Effector memory CD8-positive, alpha-beta T cell (primary cell): ENCODE measurements at regions not wholly inside any gene's neighbourhood (a gene's known extent, or its start where the extent isn't known, plus 50 kb on each side); places are given as distances from the start of the nearest gene placed in this dataset.

ENCODE experiments used
- ATAC-seq: fragments of 150-1000 bp; cut with Tn5 transposase; replicated peaks from 2 replicates; pipeline ENCODE4 v1.10.0; 2021; ENCODE audit warnings: mild to moderate bottlenecking, moderate library complexity
- DNase-seq, 3 experiments: peaks; one replicate each; pipeline ENCODE4 v3.0.0; 2021
- H3K27ac Mint-ChIP-seq, 2 donors: one replicate each; pipeline ENCODE4 v1.8.0; 2022; ENCODE audit warnings: mild to moderate bottlenecking in 2 of 2, mixed read lengths in 2 of 2, moderate library complexity in 2 of 2
- H3K27me3 Mint-ChIP-seq, 2 donors: one replicate each; pipeline ENCODE4 v1.8.0; 2022; ENCODE audit warnings: mixed read lengths in 2 of 2
- H3K36me3 Mint-ChIP-seq: one replicate; pipeline ENCODE4 v1.8.0; 2022; ENCODE audit warnings: mild to moderate bottlenecking, moderate library complexity, mixed read lengths; ENCODE audit not compliant: insufficient read depth
- H3K4me1 Mint-ChIP-seq, 2 donors: one replicate each; pipeline ENCODE4 v1.8.0; 2022; ENCODE audit warnings: low read depth in 2 of 2, mixed read lengths in 2 of 2
- H3K4me3 Mint-ChIP-seq, 2 donors: one replicate each; pipeline ENCODE4 v1.8.0; 2022; ENCODE audit warnings: mild to moderate bottlenecking in 2 of 2, mixed read lengths in 2 of 2, moderate library complexity in 2 of 2
- H3K9me3 Mint-ChIP-seq, 2 donors: one replicate each; pipeline ENCODE4 v1.8.0; 2022; ENCODE audit warnings: mixed read lengths in 2 of 2

DNA sequence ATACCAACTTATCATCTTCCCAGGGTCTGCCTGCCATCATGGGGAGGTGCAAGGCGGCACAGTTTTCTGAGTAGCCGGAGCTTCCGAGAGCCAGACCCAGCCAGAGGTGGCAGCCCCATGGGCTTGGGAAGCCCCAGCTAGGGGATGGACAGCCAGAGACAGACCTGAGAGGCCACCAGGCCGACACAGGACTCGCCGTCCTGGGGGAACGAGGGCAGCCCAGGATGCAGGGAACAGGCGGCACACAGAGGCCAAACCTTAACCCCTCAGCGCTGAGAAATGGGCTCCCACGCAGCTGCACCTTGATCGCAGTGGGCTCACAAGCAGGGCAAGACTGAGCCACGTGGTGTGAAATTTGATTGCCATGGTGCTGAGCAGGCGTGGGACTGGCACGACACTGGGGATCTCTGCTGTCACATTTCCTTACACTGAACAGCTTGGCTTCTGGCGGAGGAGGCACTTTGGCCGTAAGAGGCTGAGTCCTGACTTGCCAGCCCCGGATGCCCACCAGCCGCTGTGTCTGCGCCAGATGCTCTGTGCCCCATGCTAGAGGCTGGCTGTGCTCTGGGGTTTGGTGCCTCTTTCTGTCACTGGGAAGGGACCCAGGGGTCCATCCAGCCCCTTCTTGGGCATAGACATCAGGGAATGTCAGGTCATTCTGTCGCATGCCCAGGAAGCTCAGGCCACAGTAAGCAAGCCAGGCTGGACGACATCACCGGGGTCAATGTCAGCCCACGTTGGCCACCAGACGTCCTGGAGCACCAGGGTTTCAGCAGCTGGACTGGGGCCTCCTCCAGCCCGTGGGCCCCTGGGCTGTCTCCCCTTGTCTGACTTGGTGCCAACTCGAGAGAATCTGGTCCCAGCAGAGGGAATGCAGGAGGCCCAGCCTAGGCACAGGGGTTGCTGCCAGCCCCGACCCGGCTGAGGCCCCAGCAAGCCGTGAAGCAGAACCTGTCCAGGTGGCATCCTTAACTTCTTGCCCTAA is 312.1 kb upstream of the MYT1L start:
- DNase-seq = no peak
- peaks cover 0 to 1% of the 10 kb centered on the region in 2 donors for H3K4me1 Mint-ChIP-seq
- no peak overlapping the region for H3K27ac Mint-ChIP-seq
- H3K36me3 Mint-ChIP-seq = no peaks in the 10 kb centered on the region
- no peak overlapping the region for H3K4me3 Mint-ChIP-seq
- ATAC-seq = no peak
- H3K9me3 Mint-ChIP-seq = peaks cover 8% of the 10 kb centered on the region in 2 donors
- peaks cover 0 to 8% of the 10 kb centered on the region in 2 donors for H3K27me3 Mint-ChIP-seq

DNA sequence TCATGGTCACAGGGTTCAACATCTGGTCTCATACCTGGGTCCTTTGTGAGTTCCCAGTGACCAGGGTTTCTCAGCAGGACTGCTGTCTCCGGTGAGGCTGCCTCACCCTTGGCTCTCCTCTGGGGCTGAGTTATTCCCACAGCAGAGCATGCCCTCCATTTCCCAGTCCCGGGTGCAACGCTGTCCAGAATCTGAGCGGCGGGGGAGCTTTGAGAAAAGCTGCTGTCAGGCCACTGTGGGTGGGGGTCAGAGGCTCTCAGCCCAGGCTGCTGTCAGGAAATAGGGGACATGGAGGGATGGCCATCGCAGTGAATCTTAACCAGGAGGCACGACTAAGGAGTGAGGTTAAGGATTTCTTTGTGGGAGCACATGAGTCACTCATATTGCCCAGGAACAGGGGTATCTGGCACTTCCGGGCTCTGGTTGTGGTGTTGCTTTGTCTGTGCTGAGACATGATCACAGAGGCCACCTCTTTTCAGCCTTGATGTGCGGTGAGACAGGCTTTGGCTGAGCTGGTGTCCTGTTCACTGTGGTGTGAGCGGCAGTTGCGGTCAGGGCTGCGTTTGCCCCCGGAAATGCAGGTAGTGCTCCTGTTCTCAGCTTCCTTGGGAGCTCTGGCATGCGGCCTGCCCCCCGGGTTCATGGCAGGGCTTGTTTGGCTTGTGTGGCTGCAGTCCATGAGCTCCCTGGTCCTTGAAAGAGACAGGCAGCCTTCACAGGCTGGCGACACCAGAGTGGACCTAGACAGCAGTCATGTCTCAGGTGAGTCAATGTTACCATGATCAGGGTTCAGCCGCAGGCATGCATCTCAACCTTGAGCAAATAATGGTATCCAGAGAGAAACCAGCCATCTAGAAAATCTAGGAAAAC is 310.7 kb upstream of the MYT1L start:
- ATAC-seq (no peak), DNase-seq (no peak)
- Mint-ChIP-seq H3K9me3 (peaks cover 6 to 8% of the 10 kb centered on the region in 2 donors), H3K27me3 (peaks cover 3 to 8% of the 10 kb centered on the region in 2 donors), H3K27ac (no peak overlapping the region), H3K4me1 (no peaks in the 10 kb centered on the region), H3K36me3 (no peaks in the 10 kb centered on the region), H3K4me3 (no peak overlapping the region)

DNA sequence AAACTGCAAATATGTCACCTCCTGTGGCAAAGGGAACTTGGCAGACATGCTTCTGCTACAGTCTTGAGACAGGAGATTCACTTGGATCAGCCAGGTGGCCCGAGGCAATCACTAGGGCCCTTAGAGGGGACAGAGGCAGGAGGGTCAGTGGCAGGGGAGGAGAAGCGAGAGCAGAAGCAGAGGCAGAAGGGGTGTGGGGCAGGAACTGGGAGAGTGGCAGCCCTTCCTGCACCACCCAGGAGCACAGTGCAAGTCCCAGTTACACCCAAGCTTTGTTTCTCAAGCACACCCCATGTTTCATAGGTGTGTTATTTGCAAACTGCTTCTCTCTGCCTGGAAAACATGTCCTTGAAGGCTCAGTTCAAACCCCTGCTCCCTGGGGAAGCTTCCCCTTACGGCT is 309.7 kb upstream of the MYT1L start:
- peaks cover 6 to 8% of the 10 kb centered on the region in 2 donors for H3K27me3 Mint-ChIP-seq
- H3K27ac Mint-ChIP-seq = no peak overlapping the region
- H3K36me3 Mint-ChIP-seq = no peaks in the 10 kb centered on the region
- no peaks in the 10 kb centered on the region for H3K4me1 Mint-ChIP-seq
- no peak overlapping the region for H3K4me3 Mint-ChIP-seq
- ATAC-seq (no peak), DNase-seq (no peak)
- peaks cover 6 to 8% of the 10 kb centered on the region in 2 donors for H3K9me3 Mint-ChIP-seq

DNA sequence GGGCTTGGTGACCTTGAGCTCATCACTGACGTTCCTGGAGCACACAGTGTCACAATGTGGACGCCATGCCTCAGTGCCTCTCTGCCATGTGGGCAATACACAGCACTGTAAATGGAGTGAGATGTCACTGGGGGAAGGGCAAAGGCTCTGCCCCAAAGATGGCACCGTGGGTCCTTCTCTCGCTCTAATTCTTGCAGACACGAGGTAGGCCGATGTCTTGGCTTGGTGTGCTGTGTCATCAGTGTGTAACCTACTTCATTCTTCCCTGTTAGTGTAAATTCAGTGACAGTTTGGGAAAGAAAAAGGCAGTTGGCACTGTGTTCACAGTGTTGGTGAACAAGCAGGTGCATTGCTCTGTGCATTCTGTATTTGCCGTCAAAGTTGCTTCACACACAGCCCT is 309.3 kb upstream of the MYT1L start:
- DNase-seq (no peak), ATAC-seq (no peak)
- no peaks in the 10 kb centered on the region for H3K36me3 Mint-ChIP-seq
- H3K9me3 Mint-ChIP-seq = peaks cover 6 to 8% of the 10 kb centered on the region in 2 donors
- H3K27me3 Mint-ChIP-seq = peaks cover 6 to 8% of the 10 kb centered on the region in 2 donors
- no peaks in the 10 kb centered on the region for H3K4me1 Mint-ChIP-seq
- H3K27ac Mint-ChIP-seq = no peak overlapping the region
- H3K4me3 Mint-ChIP-seq = no peak overlapping the region

DNA sequence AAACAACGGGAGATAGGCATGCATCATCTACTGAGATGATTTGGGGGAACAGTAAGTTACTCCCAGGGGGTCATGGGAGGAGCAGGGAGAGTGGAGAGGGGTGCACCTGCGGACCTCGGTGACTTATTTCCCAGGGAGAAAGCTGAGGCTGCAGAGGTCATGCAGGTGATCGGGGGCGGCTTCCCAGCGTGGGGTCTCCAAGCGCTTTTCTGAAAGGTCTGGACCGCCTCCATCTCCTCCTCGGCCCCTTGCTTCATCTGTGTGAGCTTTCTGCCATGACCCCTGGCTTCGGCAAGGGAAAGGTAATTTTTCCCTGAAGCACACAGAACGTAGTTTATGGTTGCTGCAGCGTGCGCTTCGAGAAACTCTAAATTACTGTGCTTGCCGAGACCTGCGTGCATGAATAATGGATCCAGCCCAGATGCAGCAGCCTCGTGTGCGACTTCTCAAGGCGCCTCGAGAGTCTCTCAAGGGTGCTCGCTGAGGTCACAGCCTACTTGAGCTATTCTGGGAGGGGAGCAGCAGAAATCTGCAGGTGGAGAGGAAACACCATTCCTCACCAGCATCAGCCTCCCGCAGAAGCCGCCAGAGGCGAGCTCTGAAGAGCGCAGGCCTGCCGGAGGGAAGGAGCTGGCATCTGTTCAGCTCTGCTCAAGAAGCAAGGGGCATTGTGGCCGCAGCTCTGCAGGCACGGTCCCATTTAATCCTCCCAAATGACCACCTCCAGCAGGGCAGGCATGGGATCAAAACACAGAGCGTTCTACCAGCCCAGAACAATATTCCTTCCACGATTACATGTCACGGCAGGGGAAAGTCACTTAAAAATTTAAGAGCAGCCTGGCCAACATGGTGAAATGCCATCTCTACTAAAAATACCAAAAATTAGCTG is 308.4 kb upstream of the MYT1L start:
- no peaks in the 10 kb centered on the region for H3K36me3 Mint-ChIP-seq
- H3K27ac Mint-ChIP-seq = no peak overlapping the region
- H3K4me1 Mint-ChIP-seq = no peaks in the 10 kb centered on the region
- H3K9me3 Mint-ChIP-seq = peaks cover 6 to 7% of the 10 kb centered on the region in 2 donors
- no peak for ATAC-seq
- DNase-seq = no peak
- H3K4me3 Mint-ChIP-seq = no peak overlapping the region
- peaks cover 6 to 8% of the 10 kb centered on the region in 2 donors for H3K27me3 Mint-ChIP-seq

DNA sequence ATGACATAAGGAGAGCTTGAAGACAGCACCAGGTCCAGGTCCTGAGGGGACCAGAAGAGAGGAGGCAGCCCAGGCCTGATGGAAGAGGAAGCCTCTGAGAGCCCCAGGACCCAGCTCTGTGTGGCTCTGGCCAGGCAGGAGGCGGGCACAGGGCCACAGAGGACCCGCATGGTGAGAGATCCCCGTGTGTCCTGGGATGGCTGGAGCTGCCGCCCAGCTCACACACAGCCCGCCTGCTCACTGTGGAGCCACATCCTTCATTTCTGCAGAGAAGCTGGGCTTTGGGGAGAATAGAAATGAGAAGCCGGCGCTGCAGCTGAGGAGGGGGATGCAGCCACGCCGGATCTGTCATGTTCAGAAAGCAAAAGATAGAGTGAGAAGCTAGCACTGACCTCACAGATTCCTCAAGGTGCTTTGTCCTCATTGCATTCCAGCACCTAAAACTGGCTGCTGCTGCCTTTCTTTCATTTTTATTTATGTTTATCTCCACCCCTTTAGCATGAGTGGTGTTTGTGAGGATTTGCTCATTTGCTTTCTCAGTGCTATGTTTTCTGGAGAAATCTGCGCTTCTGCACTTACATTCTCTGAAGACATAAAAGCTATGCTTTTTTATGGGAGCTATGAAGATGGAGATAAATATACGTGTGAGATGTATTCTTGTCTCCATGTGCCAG is 307.6 kb upstream of the MYT1L start:
- Mint-ChIP-seq H3K27me3 (peaks cover 6 to 8% of the 10 kb centered on the region in 2 donors), H3K9me3 (peaks cover 0 to under 1% of the 10 kb centered on the region in 2 donors), H3K4me3 (no peak overlapping the region), H3K36me3 (no peaks in the 10 kb centered on the region), H3K4me1 (no peaks in the 10 kb centered on the region), H3K27ac (no peak overlapping the region)
- ATAC-seq = no peak
- no peak for DNase-seq

DNA sequence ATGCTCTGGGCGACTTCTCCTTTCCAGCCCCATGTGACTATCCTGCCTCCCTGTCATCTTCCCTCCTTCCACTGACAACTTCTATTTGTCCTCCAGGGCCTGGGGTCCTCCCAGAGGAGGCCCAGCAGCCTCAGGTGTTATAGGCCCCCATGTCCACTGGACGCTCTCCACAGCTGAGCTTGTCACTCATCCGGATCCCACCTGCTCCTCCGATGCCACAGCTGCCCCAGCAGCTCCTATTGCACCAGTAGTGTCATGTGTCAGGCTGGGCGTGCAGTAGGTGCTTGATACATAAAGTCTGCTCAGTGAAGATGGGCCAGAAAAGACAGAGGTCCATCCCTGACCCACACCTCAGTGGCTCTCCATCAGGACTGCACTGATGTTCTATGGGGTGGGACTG is 305.7 kb upstream of the MYT1L start:
- H3K4me3 Mint-ChIP-seq = no peak overlapping the region
- H3K27me3 Mint-ChIP-seq = peaks cover 6 to 8% of the 10 kb centered on the region in 2 donors
- no peak for ATAC-seq
- H3K4me1 Mint-ChIP-seq = no peaks in the 10 kb centered on the region
- H3K27ac Mint-ChIP-seq = no peak overlapping the region
- no peak for DNase-seq
- H3K36me3 Mint-ChIP-seq = no peaks in the 10 kb centered on the region
- H3K9me3 Mint-ChIP-seq = peaks cover 2 to 3% of the 10 kb centered on the region in 2 donors

DNA sequence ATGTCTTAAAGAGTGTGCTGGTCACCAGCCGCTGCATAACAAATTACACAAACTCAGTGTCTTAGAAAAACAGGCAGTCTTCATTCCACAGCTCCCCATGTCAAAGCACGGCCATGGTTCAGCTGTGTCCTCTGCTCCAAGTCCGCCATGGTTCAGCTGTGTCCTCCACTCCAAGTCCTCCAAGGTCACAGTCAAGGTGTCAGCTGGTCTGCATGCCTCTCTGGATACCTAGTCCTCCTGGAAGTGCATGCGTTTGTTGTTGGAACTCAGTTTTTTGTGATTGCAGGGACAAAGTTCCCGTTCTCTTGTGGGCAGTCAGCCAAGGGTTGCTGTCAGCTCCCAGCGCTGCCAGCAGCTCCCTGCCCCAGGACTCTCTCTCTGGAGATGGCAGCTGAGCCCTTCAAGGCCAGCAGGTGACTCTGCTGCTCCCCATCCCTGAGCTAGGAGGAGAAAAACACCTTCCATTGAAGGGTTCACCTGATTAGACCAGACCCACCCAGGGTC is 304.0 kb upstream of the MYT1L start:
- Mint-ChIP-seq H3K27me3 (peaks cover 6 to 8% of the 10 kb centered on the region in 2 donors), H3K4me1 (no peaks in the 10 kb centered on the region), H3K27ac (no peak overlapping the region), H3K9me3 (peaks cover 10 to 15% of the 10 kb centered on the region in 2 donors), H3K4me3 (no peak overlapping the region), H3K36me3 (no peaks in the 10 kb centered on the region)
- no peak for ATAC-seq
- no peak for DNase-seq

DNA sequence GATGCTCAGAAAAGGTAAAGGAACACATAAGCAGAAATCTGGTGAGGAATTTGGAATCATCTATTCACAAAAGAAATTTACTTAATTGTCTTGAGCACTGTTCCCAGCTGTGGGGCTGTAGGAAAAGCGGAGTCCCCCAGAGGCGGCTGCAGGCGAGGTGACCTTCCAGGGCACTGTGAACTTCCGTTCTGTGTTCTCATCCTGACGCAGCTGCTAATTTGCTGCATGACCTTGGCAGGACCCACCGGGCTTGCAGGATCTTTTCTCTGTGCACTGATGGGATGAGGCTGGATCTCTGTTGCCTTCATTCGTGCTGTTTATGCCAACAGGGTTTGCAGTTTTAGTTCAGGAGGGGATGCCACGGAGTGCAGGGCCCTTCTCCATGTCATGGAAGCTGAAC is 301.9 kb upstream of the MYT1L start:
- Mint-ChIP-seq H3K27ac (no peak overlapping the region), H3K9me3 (peaks cover 12 to 15% of the 10 kb centered on the region in 2 donors), H3K4me3 (no peak overlapping the region), H3K27me3 (peaks cover 0 to 6% of the 10 kb centered on the region in 2 donors), H3K4me1 (no peaks in the 10 kb centered on the region), H3K36me3 (no peaks in the 10 kb centered on the region)
- DNase-seq (no peak), ATAC-seq (no peak)

DNA sequence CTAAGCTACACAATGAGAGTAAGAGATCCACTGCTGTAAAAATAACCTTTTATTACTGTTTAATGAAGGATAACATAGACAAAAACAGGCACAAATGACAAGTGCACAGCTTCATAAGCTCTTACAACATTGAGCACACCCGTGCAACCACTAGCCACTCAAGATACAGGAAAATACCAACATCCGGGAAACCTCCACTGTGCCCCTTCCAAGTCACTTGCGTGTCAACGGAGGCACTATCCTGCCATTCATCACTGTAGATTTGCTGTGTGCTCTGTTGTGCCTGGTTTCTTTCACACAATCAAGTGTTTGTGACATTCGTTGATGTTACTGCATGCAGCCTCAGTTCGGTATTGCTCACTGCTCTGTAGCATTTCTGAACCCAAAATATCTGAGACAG is 292.9 kb upstream of the MYT1L start:
- no peaks in the 10 kb centered on the region for H3K36me3 Mint-ChIP-seq
- no peak overlapping the region for H3K27ac Mint-ChIP-seq
- DNase-seq (no peak), ATAC-seq (no peak)
- H3K4me1 Mint-ChIP-seq = no peaks in the 10 kb centered on the region
- H3K4me3 Mint-ChIP-seq = no peak overlapping the region
- no peaks in the 10 kb centered on the region for H3K27me3 Mint-ChIP-seq
- H3K9me3 Mint-ChIP-seq = no peaks in the 10 kb centered on the region

DNA sequence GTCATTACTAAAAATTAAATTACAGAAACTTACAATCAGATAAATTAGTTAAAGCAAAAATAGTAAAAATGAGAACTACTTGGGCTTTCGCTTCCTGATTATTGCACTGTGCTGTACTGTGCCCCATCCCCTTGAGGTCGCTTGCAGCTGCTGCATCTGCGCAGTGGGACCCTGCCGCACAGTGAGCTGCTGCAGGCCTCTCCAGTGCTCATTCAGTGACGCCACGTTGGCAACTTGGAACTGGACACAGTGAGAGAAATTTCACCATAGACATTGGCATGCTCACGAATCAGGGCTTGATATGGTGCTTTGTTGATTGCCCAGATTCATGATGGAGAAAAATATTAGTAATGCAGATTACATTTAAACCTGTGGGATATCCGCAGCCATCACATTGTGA is 290.8 kb upstream of the MYT1L start:
- H3K4me3 Mint-ChIP-seq = no peak overlapping the region
- DNase-seq = no peak
- H3K9me3 Mint-ChIP-seq = no peaks in the 10 kb centered on the region
- H3K27me3 Mint-ChIP-seq = peaks cover 0 to under 1% of the 10 kb centered on the region in 2 donors
- H3K27ac Mint-ChIP-seq = no peak overlapping the region
- no peak for ATAC-seq
- H3K36me3 Mint-ChIP-seq = no peaks in the 10 kb centered on the region
- no peaks in the 10 kb centered on the region for H3K4me1 Mint-ChIP-seq

DNA sequence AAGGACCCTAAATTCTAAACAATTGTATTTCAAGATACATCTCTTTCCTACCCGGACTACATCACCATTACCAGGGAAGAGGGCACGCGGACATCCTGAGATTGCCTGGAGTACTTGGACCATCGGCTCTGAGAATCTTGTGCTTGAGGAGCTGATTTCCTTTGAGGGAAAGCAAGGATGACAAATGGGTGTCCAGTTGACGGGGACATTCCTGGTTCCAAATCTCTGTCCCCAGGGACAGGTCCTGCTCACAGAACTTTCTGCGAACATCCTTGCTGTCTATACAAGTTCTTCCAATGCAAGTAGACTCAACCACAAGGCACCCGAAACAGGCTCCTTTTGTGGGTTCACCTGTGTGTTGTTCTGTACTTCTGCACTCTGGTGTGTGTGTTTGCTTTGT is 289.5 kb upstream of the MYT1L start:
- Mint-ChIP-seq H3K27ac (no peak overlapping the region), H3K4me1 (no peaks in the 10 kb centered on the region), H3K27me3 (peaks cover 0 to 11% of the 10 kb centered on the region in 2 donors), H3K9me3 (no peaks in the 10 kb centered on the region), H3K4me3 (no peak overlapping the region), H3K36me3 (no peaks in the 10 kb centered on the region)
- ATAC-seq (no peak), DNase-seq (no peak)
